ENCODE measurements at regions not wholly inside any gene's neighbourhood (a gene's known extent, or its start where the extent isn't known, plus 50 kb on each side); places are given as distances from the start of the nearest gene placed in this dataset.
"Not testable (repeated sequence)": the region's sequence is repeated elsewhere in the genome, so short reads cannot be mapped to it uniquely, and the experiment has no call there.

DNA sequence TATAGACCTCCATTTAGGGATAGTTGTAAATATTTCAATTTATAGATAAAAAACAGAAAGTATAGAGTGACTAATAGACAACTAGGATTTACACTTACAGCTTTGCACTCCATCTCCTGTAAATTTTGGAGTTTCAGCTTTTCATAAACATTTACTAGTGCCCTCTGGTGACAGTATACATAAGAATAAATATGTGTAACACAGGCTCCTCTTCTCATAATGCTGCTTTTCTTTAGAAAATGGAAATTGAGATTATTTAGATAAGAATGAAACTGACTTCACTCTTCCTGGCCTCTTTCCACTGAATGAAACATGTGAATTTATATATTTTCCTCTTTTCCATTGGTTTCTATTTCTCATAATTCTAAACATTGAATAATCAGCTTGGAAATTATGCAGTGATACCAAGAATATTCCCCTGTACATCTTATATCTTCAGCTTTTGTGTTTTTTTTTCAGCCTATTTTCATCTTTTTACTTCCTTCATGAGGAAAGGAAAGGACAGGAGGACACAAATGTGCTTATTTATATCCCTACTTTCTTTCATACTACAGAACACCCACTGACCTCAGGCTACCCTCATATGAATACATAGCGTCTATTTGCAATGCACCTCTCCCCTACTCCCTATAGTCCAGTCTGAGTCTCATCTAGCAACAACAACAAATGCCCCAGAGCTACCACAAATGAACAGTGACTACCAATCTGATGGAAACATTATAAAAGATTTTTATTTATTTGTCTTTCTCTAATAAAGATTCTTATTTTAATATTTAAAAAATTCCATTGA, 103.1 kb upstream of the CCDC39 start:
- Histone ChIP-seq H3K27ac (no peak overlapping the region), H3K4me1 (ENCODE audit: insufficient read depth) (no peaks in the 10 kb centered on the region), H3K27me3 (no peaks in the 10 kb centered on the region), H3K36me3 (no peaks in the 10 kb centered on the region), H3K9me3 (peaks cover 2 to 10% of the 10 kb centered on the region in 2 donors), H3K4me3 (no peak overlapping the region)
- DNase-seq: no peak
- 84 to 86% (median 85%) methylated on average over 1 of the region's 1 CpG for WGBS, 3 donors
- TF ChIP-seq POLR2A (IDR thresholded peaks at IDR 0.05) (no peak), EP300 (IDR thresholded peaks at IDR 0.05) (no peak)
- TF ChIP-seq, protein P1, sequence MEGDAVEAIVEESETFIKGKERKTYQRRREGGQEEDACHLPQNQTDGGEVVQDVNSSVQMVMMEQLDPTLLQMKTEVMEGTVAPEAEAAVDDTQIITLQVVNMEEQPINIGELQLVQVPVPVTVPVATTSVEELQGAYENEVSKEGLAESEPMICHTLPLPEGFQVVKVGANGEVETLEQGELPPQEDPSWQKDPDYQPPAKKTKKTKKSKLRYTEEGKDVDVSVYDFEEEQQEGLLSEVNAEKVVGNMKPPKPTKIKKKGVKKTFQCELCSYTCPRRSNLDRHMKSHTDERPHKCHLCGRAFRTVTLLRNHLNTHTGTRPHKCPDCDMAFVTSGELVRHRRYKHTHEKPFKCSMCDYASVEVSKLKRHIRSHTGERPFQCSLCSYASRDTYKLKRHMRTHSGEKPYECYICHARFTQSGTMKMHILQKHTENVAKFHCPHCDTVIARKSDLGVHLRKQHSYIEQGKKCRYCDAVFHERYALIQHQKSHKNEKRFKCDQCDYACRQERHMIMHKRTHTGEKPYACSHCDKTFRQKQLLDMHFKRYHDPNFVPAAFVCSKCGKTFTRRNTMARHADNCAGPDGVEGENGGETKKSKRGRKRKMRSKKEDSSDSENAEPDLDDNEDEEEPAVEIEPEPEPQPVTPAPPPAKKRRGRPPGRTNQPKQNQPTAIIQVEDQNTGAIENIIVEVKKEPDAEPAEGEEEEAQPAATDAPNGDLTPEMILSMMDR (IDR thresholded peaks at IDR 0.05): no peak
- intact Hi-C loops (cut with DNase I): no loop called here

GRCh38 chr3:180786227-180786626, 106.9 kb upstream of the CCDC39 start:
- intact Hi-C loops (cut with DNase I); H3K27ac ChIP-seq; H3K4me1 ChIP-seq (ENCODE audit: insufficient read depth); DNase-seq; H3K27me3 ChIP-seq; H3K4me3 ChIP-seq; H3K36me3 ChIP-seq; H3K9me3 ChIP-seq: not testable (repeated sequence)
- 75 to 84% (median 81%) methylated on average over 3 of the region's 3 CpGs for WGBS, 3 donors

DNA sequence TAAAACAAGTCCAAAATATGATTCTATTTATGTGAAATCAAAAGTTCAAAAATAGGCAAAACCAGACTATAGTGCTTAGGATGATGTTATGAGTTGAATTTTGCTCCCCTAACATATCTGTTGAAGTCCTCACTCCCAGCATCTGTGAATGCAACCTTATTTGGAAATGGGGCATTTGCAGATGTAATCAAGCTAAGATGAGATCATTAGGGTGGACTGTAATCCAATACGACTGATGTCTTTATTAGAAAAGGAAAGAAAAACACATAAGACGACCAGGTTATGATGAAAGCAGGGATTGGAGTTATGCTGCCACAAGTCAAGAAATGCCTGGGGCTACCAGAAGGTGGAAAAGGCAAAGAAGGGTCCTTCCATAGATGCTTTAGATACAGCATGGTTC, 110.5 kb upstream of the CCDC39 start:
- intact Hi-C loops (cut with DNase I): no loop called here
- TF ChIP-seq EP300 (IDR thresholded peaks at IDR 0.05) (no peak), POLR2A (IDR thresholded peaks at IDR 0.05) (no peak)
- TF ChIP-seq, protein P1 (IDR thresholded peaks at IDR 0.05): no peak
- Histone ChIP-seq H3K4me3 (no peak overlapping the region), H3K4me1 (ENCODE audit: insufficient read depth) (no peaks in the 10 kb centered on the region), H3K27me3 (no peaks in the 10 kb centered on the region), H3K9me3 (no peaks in the 10 kb centered on the region), H3K36me3 (no peaks in the 10 kb centered on the region), H3K27ac (no peak overlapping the region)
- 60 to 70% (median 65%) methylated on average over 2 of the region's 2 CpGs for WGBS, 3 donors
- no peak for DNase-seq

DNA sequence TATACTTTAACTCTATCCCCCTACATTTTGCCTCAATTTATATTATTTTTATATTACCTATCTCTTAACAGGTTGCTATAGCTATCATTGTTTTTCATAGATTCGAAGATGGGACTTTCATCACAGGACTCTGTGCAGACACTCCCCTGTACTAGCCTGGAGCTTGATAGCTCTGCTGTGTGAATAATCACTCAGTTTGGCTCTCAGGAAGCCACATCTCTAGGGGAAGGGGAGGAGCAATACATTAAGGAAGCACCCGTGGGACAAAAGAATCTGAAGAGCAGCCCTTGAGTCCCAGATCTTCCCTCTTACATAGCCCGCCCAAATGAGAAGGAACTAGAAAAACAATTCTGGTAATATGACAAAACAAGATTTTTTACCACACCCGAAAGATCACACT, 114.3 kb upstream of the FXR1 start:
- Histone ChIP-seq H3K36me3 (no peaks in the 10 kb centered on the region), H3K27me3 (no peaks in the 10 kb centered on the region), H3K4me3 (no peak overlapping the region), H3K27ac (no peak overlapping the region), H3K9me3 (no peaks in the 10 kb centered on the region), H3K4me1 (ENCODE audit: insufficient read depth) (no peaks in the 10 kb centered on the region)
- WGBS, 3 donors: 67 to 72% (median 68%) methylated on average over 4 of the region's 4 CpGs
- TF ChIP-seq, protein P1 (IDR thresholded peaks at IDR 0.05): no peak
- TF ChIP-seq POLR2A (IDR thresholded peaks at IDR 0.05): no peak
- TF ChIP-seq EP300 (IDR thresholded peaks at IDR 0.05): no peak
- intact Hi-C loops (cut with DNase I): no loop called here
- no peak for DNase-seq

- H3K4me1 ChIP-seq (ENCODE audit: insufficient read depth): no peaks in the 10 kb centered on the region
- H3K36me3 ChIP-seq: no peaks in the 10 kb centered on the region
- TF ChIP-seq, protein P1 (IDR thresholded peaks at IDR 0.05): peak in 1 of 3 donors; percentile 12
- TF ChIP-seq POLR2A (IDR thresholded peaks at IDR 0.05) (no peak), EP300 (IDR thresholded peaks at IDR 0.05) (no peak)
- intact Hi-C loops (cut with DNase I): loop anchor here in 1 of 4 donors (10.0 kb wide), 1 partner anchor 372 kb away; no protein-coding TSS in a partner anchor
- H3K4me3 ChIP-seq: no peak overlapping the region
- H3K27me3 ChIP-seq: no peaks in the 10 kb centered on the region
- no peak overlapping the region for H3K27ac ChIP-seq
- DNase-seq: no peak
- no peaks in the 10 kb centered on the region for H3K9me3 ChIP-seq
These were observed 109.6 kb upstream of the FXR1 start for GRCh38 chr3:180802837-180803236.
